ENCODE measurements at regions not wholly inside any gene's neighbourhood (a gene's known extent, or its start where the extent isn't known, plus 50 kb on each side); places are given as distances from the start of the nearest gene placed in this dataset.

DNA sequence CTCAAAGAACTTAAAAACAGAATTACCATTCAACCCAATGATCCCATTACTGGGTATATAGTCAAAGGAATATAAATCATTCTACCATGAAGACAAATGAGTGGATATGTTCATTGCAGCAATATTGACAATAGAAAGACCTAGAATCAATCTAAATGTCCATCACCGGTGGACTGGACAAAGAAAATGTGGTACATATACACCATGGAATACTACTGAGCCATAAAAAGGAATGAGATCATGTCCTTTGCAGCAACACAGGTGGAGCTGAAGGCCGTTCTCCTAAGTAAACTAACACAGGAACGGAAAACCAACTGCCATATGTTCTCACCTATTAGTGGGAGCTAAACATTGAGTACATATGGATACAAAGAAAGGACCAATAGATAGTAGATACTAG, 576.7 kb upstream of the CITED2 start:
- TF ChIP-seq EZH2 (IDR thresholded peaks at IDR 0.05; ENCODE audit: borderline replicate concordance, low read length) = no peak
- TF ChIP-seq, protein P1, sequence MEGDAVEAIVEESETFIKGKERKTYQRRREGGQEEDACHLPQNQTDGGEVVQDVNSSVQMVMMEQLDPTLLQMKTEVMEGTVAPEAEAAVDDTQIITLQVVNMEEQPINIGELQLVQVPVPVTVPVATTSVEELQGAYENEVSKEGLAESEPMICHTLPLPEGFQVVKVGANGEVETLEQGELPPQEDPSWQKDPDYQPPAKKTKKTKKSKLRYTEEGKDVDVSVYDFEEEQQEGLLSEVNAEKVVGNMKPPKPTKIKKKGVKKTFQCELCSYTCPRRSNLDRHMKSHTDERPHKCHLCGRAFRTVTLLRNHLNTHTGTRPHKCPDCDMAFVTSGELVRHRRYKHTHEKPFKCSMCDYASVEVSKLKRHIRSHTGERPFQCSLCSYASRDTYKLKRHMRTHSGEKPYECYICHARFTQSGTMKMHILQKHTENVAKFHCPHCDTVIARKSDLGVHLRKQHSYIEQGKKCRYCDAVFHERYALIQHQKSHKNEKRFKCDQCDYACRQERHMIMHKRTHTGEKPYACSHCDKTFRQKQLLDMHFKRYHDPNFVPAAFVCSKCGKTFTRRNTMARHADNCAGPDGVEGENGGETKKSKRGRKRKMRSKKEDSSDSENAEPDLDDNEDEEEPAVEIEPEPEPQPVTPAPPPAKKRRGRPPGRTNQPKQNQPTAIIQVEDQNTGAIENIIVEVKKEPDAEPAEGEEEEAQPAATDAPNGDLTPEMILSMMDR (conservative IDR thresholded peaks at IDR 0.05 in 1 of 2, IDR thresholded peaks at IDR 0.05 in 1 of 2; ENCODE audit: extremely low read depth in 1 of 2, insufficient read depth in 1 of 2, low read depth in 1 of 2, low read length in 2 of 2) = no peak

Measured in mammary epithelial cell (primary cell).